Neural cell (in vitro differentiated cells): ENCODE measurements at regions not wholly inside any gene's neighbourhood (a gene's known extent, or its start where the extent isn't known, plus 50 kb on each side); places are given as distances from the start of the nearest gene placed in this dataset.

Source experiments
- H2AFZ ChIP-seq: fragments of 200-600, 300-800 bp; sonication (generic), shearing (Covaris generic); 2 replicates; pipeline ENCODE4 v1.6.0; 2014; ENCODE audit warnings: low read depth, mild to moderate bottlenecking, antibody characterized with exemption, low read length, moderate library complexity
- H3F3A ChIP-seq: fragments of 200-600 bp; shearing (Covaris generic); 2 replicates; pipeline ENCODE4 v1.6.1; 2016; ENCODE audit warnings: mild to moderate bottlenecking, moderate library complexity, mixed read lengths, antibody characterized with exemption, low read length; ENCODE audit not compliant: insufficient read depth, poor library complexity, severe bottlenecking
- H3K27ac ChIP-seq: fragments of 200-600, 300-800 bp; sonication (generic), shearing (Covaris generic); 2 replicates; pipeline ENCODE4 v1.5.1; 2014; ENCODE audit warnings: mild to moderate bottlenecking, low read length, moderate library complexity
- H3K27me3 ChIP-seq: fragments of 300-800, 200-600 bp; sonication (generic), shearing (Covaris generic); 2 replicates; pipeline ENCODE4 v1.6.0; 2014; ENCODE audit warnings: mild to moderate bottlenecking, low read depth, low read length, moderate library complexity; ENCODE audit not compliant: insufficient read depth
- H3K36me3 ChIP-seq: fragments of 300-800, 200-600 bp; sonication (generic), shearing (Covaris generic); 2 replicates; pipeline ENCODE4 v1.5.1; 2014; ENCODE audit warnings: mild to moderate bottlenecking, antibody characterized with exemption, low read length, moderate library complexity; ENCODE audit not compliant: insufficient read depth
- H3K4me2 ChIP-seq: fragments of 300-800, 200-600 bp; sonication (generic), shearing (Covaris generic); 2 replicates; pipeline ENCODE4 v1.6.0; 2014; ENCODE audit warnings: mild to moderate bottlenecking, low read length
- H3K4me3 ChIP-seq: fragments of 300-800, 200-600 bp; sonication (generic), shearing (Covaris generic); 2 replicates; pipeline ENCODE4 v1.5.1; 2014; ENCODE audit warnings: mild to moderate bottlenecking, low read length, moderate library complexity
- H3K79me2 ChIP-seq: fragments of 200-600 bp; shearing (Covaris generic); replicated peaks from 2 replicates; pipeline ENCODE4 v1.6.0; 2014; ENCODE audit warnings: mild to moderate bottlenecking, low read length, moderate library complexity; ENCODE audit not compliant: insufficient read depth
- H3K9ac ChIP-seq: fragments of 300-800, 200-600 bp; sonication (generic), shearing (Covaris generic); 2 replicates; pipeline ENCODE4 v1.6.1; 2016; ENCODE audit warnings: mild to moderate bottlenecking, low read length, mixed read lengths
- H3K9me2 ChIP-seq: fragments of 200-600 bp; shearing (Covaris generic); 2 replicates; pipeline ENCODE4 v1.6.1; 2016; ENCODE audit warnings: mild to moderate bottlenecking, low read length, mixed read lengths; ENCODE audit not compliant: insufficient read depth
- H3K9me3 ChIP-seq: fragments of 200-600, 300-800 bp; sonication (generic), shearing (Covaris generic); 2 replicates; pipeline ENCODE4 v1.6.1; 2016; ENCODE audit warnings: mild to moderate bottlenecking, mixed run types, low read length, moderate library complexity, mixed read lengths
- H4K20me1 ChIP-seq: fragments of 200-600 bp; shearing (Covaris generic); 2 replicates; pipeline ENCODE4 v1.6.1; 2016; ENCODE audit warnings: mild to moderate bottlenecking, mixed run types; ENCODE audit not compliant: insufficient read depth
- CTCF ChIP-seq: fragments of 450-650 bp; IDR thresholded peaks from 2 replicates; pipeline ENCODE4 v1.5.1; 2014; ENCODE audit warnings: antibody characterized with exemption, mild to moderate bottlenecking, moderate library complexity; ENCODE audit not compliant: poor library complexity, severe bottlenecking
- EP300 ChIP-seq: fragments of 450-650 bp; conservative IDR thresholded peaks from 2 replicates; pipeline ENCODE4 v1.6.1; 2014; ENCODE audit warnings: antibody characterized with exemption, mild to moderate bottlenecking, moderate library complexity; ENCODE audit not compliant: poor library complexity, severe bottlenecking
- EZH2 ChIP-seq: fragments of 200-600, 300-800 bp; shearing (Covaris generic), sonication (generic); IDR thresholded peaks from 2 replicates; pipeline ENCODE4 v1.6.1; 2014; ENCODE audit warnings: antibody characterized with exemption, low read length, borderline replicate concordance, mild to moderate bottlenecking; ENCODE audit not compliant: insufficient read depth, poor library complexity, severe bottlenecking
- MXI1 ChIP-seq: fragments of 450-650 bp; conservative IDR thresholded peaks from 2 replicates; pipeline ENCODE4 v1.6.1; 2014; ENCODE audit warnings: antibody characterized with exemption, mild to moderate bottlenecking; ENCODE audit not compliant: poor library complexity, severe bottlenecking
- POLR2AphosphoS5 ChIP-seq: IDR thresholded peaks from 2 replicates; pipeline ENCODE4 v1.6.1; 2012
- RAD21 ChIP-seq: fragments of 450-650 bp; conservative IDR thresholded peaks from 2 replicates; pipeline ENCODE4 v1.6.1; 2014; ENCODE audit warnings: antibody characterized with exemption, mild to moderate bottlenecking, moderate library complexity
- REST ChIP-seq: IDR thresholded peaks from 2 replicates; pipeline ENCODE4 v1.6.1; 2012; ENCODE audit warnings: borderline replicate concordance
- SMC3 ChIP-seq: fragments of 450-650 bp; conservative IDR thresholded peaks from 2 replicates; pipeline ENCODE4 v1.6.1; 2014; ENCODE audit warnings: antibody characterized with exemption, mild to moderate bottlenecking, moderate library complexity; ENCODE audit not compliant: poor library complexity
- TAF1 ChIP-seq: IDR thresholded peaks from 2 replicates; pipeline ENCODE4 v1.6.1; 2012; ENCODE audit warnings: low read depth

- no peaks in the 10 kb centered on the region for H4K20me1 ChIP-seq
- no peaks in the 10 kb centered on the region for H3K79me2 ChIP-seq
- no peaks in the 10 kb centered on the region for H3K27me3 ChIP-seq
- H3F3A ChIP-seq = no peaks in the 10 kb centered on the region
- TF ChIP-seq EP300 (no peak), POLR2AphosphoS5 (no peak), SMC3 (no peak), TAF1 (no peak), EZH2 (no peak), REST (no peak), CTCF (no peak), MXI1 (no peak), RAD21 (no peak)
- no peak overlapping the region for H3K9ac ChIP-seq
- H3K9me2 ChIP-seq = no peaks in the 10 kb centered on the region
- H2AFZ ChIP-seq = no peak overlapping the region
- no peak overlapping the region for H3K4me2 ChIP-seq
- no peaks in the 10 kb centered on the region for H3K36me3 ChIP-seq
- no peaks in the 10 kb centered on the region for H3K9me3 ChIP-seq
- H3K4me3 ChIP-seq = no peak overlapping the region
- no peak overlapping the region for H3K27ac ChIP-seq
Observed at GRCh38 chr2:52082646-52083045, 1050.7 kb upstream of the NRXN1 start.

- H3K79me2 ChIP-seq = no peaks in the 10 kb centered on the region
- H3K27me3 ChIP-seq = no peaks in the 10 kb centered on the region
- no peak overlapping the region for H3K4me2 ChIP-seq
- no peaks in the 10 kb centered on the region for H3K9me2 ChIP-seq
- no peak overlapping the region for H3K4me3 ChIP-seq
- H3K36me3 ChIP-seq = no peaks in the 10 kb centered on the region
- H3K9me3 ChIP-seq = no peaks in the 10 kb centered on the region
- H2AFZ ChIP-seq = no peak overlapping the region
- TF ChIP-seq RAD21 = no peak
- TF ChIP-seq TAF1 = no peak
- peak; percentile 86 for TF ChIP-seq EP300
- no peak for TF ChIP-seq SMC3
- TF ChIP-seq MXI1 = no peak
- no peak for TF ChIP-seq REST
- TF ChIP-seq POLR2AphosphoS5 = peak; percentile 58
- no peak for TF ChIP-seq CTCF
- TF ChIP-seq EZH2 = no peak
- H4K20me1 ChIP-seq = no peaks in the 10 kb centered on the region
- peak overlapping the region; percentile 7 for H3K27ac ChIP-seq
- H3F3A ChIP-seq = no peaks in the 10 kb centered on the region
- no peak overlapping the region for H3K9ac ChIP-seq
Observed at GRCh38 chr2:52079602-52080001, 1047.7 kb upstream of the NRXN1 start.
